Common myeloid progenitor, CD34-positive (primary cell): ENCODE measurements at regions not wholly inside any gene's neighbourhood (a gene's known extent, or its start where the extent isn't known, plus 50 kb on each side); places are given as distances from the start of the nearest gene placed in this dataset.
"Not testable (repeated sequence)": the region's sequence is repeated elsewhere in the genome, so short reads cannot be mapped to it uniquely, and the experiment has no call there.

Source experiments
- CTCF ChIA-PET: fragments of 350-600 bp; sonication (Branson Sonifier 250); formaldehyde crosslinking; loops from one replicate; lab custom pipeline; 2021; ENCODE audit warnings: antibody characterized with exemption; lab: Charles Lee
- POLR2A ChIA-PET: fragments of 350-600 bp; sonication (Branson Sonifier 250); formaldehyde crosslinking; loops from one replicate; lab custom pipeline; 2021; ENCODE audit warnings: antibody characterized with exemption; lab: Charles Lee
- DNase-seq, 3 donors: peaks; one replicate each; pipeline versions ENCODE4 v3.0.0 to v3.0.0-alpha.2; 2013
- H3K27ac ChIP-seq, 2 experiments: 1 replicate in 1 of 2; 2 replicates in 1 of 2; pipeline ENCODE4 v1.7.0; 2013; ENCODE audit warnings: inconsistent platforms in 2 of 2, low read length in 2 of 2, mild to moderate bottlenecking in 2 of 2, low read depth in 1 of 2, moderate library complexity in 1 of 2; ENCODE audit not compliant: severe bottlenecking in 2 of 2, insufficient read depth in 1 of 2, poor library complexity in 1 of 2
- H3K27me3 ChIP-seq, 5 experiments: replicated peaks in 2 of 5; 1 replicate in 3 of 5; 2 replicates in 2 of 5; pipeline versions ENCODE4 v1.6.1 to v1.7.0; 2013; ENCODE audit warnings: low read length in 4 of 5, mild to moderate bottlenecking in 2 of 5, moderate library complexity in 2 of 5, inconsistent platforms in 1 of 5; ENCODE audit not compliant: insufficient read depth in 5 of 5, control insufficient read depth in 4 of 5
- H3K36me3 ChIP-seq, 4 experiments: 1 replicate in 2 of 4; 2 replicates in 2 of 4; pipeline versions ENCODE4 v1.6.1 to v1.7.0; 2013; ENCODE audit warnings: low read length in 3 of 4, control low read depth in 1 of 4, mild to moderate bottlenecking in 1 of 4; ENCODE audit not compliant: control insufficient read depth in 4 of 4, insufficient read depth in 4 of 4
- H3K4me1 ChIP-seq, 4 experiments: 1 replicate in 3 of 4; 2 replicates in 1 of 4; pipeline versions ENCODE4 v1.6.1 to v1.7.1; 2013; ENCODE audit warnings: low read length in 3 of 4, mild to moderate bottlenecking in 3 of 4, control low read depth in 1 of 4, inconsistent platforms in 1 of 4, moderate library complexity in 1 of 4; ENCODE audit not compliant: control insufficient read depth in 4 of 4, insufficient read depth in 4 of 4; ENCODE audit errors: control extremely low read depth in 1 of 4
- H3K4me3 ChIP-seq, 7 experiments: 1 replicate in 4 of 7; 2 replicates in 3 of 7; pipeline versions ENCODE4 v1.5.1 to v1.7.0; 2013; ENCODE audit warnings: mild to moderate bottlenecking in 7 of 7, low read length in 6 of 7, moderate library complexity in 6 of 7, inconsistent platforms in 2 of 7, low read depth in 2 of 7, control low read depth in 1 of 7; ENCODE audit not compliant: insufficient read depth in 4 of 7, control insufficient read depth in 1 of 7; ENCODE audit errors: extremely low read depth in 1 of 7
- H3K9me3 ChIP-seq, 5 experiments: 1 replicate in 4 of 5; 2 replicates in 1 of 5; pipeline versions ENCODE4 v1.6.1 to v1.7.1; 2013; ENCODE audit warnings: low read length in 4 of 5, mild to moderate bottlenecking in 2 of 5, inconsistent platforms in 1 of 5, low read depth in 1 of 5, moderate library complexity in 1 of 5; ENCODE audit not compliant: control insufficient read depth in 4 of 5, insufficient read depth in 2 of 5; ENCODE audit errors: control extremely low read depth in 1 of 5
- WGBS: methylation state at CpG from one replicate; pipeline ENCODE4 v1.1.5; 2013; ENCODE audit not compliant: insufficient coverage; 5-methylcytosine and 5-hydroxymethylcytosine counted together

DNA sequence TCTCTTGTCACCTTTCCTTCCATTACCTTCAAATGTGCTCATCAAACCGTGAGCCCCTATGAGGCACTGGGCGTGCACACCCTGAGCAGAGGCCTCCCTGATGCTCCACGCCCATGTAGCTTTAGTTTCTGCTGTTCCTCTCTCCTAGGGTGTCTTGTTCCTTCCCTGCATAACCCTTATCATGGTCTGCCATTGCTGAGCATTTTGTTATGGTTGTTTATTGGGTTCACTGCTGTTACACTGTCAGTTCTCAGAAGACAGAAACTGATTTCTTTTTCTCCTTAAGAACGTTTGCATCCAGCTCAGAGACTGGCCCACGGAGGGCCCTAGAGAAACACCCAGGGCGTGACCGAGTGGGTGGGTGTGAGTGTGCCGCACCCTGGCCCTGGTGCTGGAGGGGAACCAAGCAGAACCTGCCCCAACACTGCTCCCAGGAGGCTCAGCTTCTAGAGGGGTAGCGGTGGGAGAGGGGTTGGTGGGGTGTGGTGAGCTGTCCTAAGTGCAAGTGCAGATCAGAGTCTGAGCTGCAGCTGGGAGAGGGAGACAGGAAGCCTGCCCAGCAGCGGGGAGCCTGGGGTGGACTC, 61.4 kb upstream of the URI1 start:
- ChIA-PET CTCF (interaction anchor here (0.6 to 1.5 kb wide), 2 partner anchors 121 to 770 kb away, joined by 3 to 5 read pairs; no protein-coding TSS in a partner anchor), POLR2A (interaction anchor here (0.5 to 0.7 kb wide), 2 partner anchors 8 to 202 kb away, joined by 3 to 4 read pairs; no protein-coding TSS in a partner anchor)
- no peaks in the 10 kb centered on the region for H3K27me3 ChIP-seq
- peaks cover 0 to 5% (median 2%) of the 10 kb centered on the region in 4 experiments for H3K4me1 ChIP-seq
- H3K27ac ChIP-seq: no peak overlapping the region
- no peaks in the 10 kb centered on the region for H3K36me3 ChIP-seq
- no peak for DNase-seq
- no peaks in the 10 kb centered on the region for H3K9me3 ChIP-seq
- no peak overlapping the region for H3K4me3 ChIP-seq
- WGBS: 86% methylated on average over 2 of the region's 10 CpGs

DNA sequence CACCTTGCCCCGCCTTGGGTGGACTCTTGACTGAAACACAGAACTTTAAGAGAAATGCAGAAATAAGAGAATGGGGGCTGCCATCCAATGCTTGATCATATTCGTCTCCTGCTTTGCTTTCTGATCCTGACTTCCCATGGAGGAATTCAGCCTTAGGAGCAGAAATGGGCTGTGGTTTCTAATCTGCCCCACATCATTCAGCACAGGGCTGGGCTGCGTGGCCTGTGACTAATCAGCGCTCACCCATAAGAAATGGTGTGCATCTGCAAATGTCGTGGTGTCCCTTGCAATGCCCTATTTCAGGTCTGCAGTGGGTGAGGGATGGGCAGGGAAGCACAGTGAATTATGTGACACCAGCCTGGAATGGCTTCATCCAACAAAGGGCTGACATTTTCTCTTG, 60.7 kb upstream of the URI1 start:
- H3K4me3 ChIP-seq: no peak overlapping the region
- DNase-seq: no peak
- no peaks in the 10 kb centered on the region for H3K27me3 ChIP-seq
- CTCF ChIA-PET: no interaction called here
- H3K27ac ChIP-seq: no peak overlapping the region
- peaks cover 0 to 12% (median 10%) of the 10 kb centered on the region in 4 experiments for H3K4me1 ChIP-seq
- H3K36me3 ChIP-seq: no peaks in the 10 kb centered on the region
- WGBS: 86% methylated on average over 5 of the region's 5 CpGs
- H3K9me3 ChIP-seq: no peaks in the 10 kb centered on the region
- POLR2A ChIA-PET: no interaction called here

DNA sequence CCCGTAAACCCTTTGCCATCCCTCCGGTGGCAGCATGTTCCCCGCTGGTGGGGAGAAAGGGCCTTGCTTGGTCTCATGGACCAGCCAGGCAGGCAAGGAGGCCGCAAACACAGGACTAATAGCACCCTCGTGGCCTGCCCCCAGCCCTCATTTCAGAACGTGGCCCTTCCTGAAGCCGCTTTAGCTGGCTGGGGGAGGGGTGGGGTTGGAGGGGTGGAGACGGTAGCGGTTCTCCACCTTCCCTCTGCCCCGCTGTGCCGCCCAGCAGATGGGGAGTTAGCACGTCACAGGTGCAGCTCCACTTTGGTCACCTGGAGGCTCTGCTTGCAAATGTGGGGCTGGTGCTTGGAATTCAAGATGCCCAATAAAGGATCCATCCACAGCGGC, 59.3 kb upstream of the URI1 start:
- DNase-seq: no peak
- WGBS: 100% methylated on average over 7 of the region's 13 CpGs
- CTCF ChIA-PET: interaction anchor here (0.9 to 1.5 kb wide), 3 partner anchors 9 to 24 kb away, joined by 3 to 6 read pairs (median 3); no protein-coding TSS in a partner anchor
- no peaks in the 10 kb centered on the region for H3K27me3 ChIP-seq
- POLR2A ChIA-PET: no interaction called here
- no peaks in the 10 kb centered on the region for H3K9me3 ChIP-seq
- H3K27ac ChIP-seq: no peak overlapping the region
- peaks cover 0 to 24% (median 22%) of the 10 kb centered on the region in 4 experiments for H3K4me1 ChIP-seq
- no peak overlapping the region for H3K4me3 ChIP-seq
- no peaks in the 10 kb centered on the region for H3K36me3 ChIP-seq

DNA sequence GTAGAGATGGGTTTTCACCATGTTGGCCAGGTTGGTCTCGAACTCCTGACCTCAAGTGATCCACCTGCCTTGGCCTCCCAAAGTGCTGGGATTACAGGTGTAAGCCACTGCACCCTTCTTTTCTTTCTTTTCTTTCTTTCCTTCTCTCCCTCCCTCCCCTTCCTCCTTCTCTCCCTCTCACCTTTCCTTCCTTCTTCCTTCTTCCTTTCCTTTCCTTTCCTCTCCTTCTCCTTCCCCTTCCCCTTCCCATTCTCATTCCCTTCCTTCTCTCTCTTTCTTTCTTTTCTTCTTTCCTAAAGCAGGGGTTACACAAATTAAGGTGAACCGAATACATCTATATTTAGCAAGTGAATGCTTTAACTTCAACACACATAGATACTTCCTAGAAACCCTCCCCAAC, 58.0 kb upstream of the URI1 start:
- ChIA-PET CTCF (no interaction called here), POLR2A (interaction anchor here (0.6 kb wide), 1 partner anchor 9 kb away, joined by 3 read pairs; no protein-coding TSS in a partner anchor)
- no peaks in the 10 kb centered on the region for H3K27me3 ChIP-seq
- no peaks in the 10 kb centered on the region for H3K36me3 ChIP-seq
- H3K27ac ChIP-seq: no peak overlapping the region
- no peak for DNase-seq
- WGBS: 88% methylated on average over 1 of the region's 2 CpGs
- no peaks in the 10 kb centered on the region for H3K9me3 ChIP-seq
- peaks cover 3 to 29% (median 27%) of the 10 kb centered on the region in 4 experiments for H3K4me1 ChIP-seq
- no peak overlapping the region for H3K4me3 ChIP-seq

DNA sequence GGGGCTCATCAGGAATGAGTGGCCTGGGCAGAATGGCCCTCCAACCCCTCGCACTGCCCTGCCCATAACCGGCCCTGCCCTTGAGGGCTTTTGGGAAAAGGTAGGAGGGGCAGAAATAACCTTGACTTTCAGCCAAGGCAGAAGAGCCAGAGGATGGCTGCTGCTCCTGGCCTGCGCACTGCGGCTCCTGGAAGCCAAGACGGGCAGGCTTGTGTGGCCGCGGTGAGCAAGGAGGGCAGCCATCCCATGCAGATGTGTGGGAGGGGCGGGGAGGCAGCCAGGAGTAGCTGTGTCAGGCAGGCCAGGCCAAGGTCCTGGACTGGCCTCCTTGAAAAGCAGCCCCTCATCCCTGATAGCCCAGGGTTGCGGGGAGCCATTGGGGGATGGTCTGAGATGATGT, 57.6 kb upstream of the URI1 start:
- ChIA-PET CTCF (interaction anchor here (0.6 kb wide), 1 partner anchor 39 kb away, joined by 3 read pairs; no protein-coding TSS in a partner anchor), POLR2A (no interaction called here)
- no peak overlapping the region for H3K4me3 ChIP-seq
- H3K9me3 ChIP-seq: no peaks in the 10 kb centered on the region
- no peak for DNase-seq
- 100% methylated on average over 9 of the region's 9 CpGs for WGBS
- H3K4me1 ChIP-seq: peaks cover 3 to 29% (median 27%) of the 10 kb centered on the region in 4 experiments
- H3K27me3 ChIP-seq: no peaks in the 10 kb centered on the region
- H3K36me3 ChIP-seq: no peaks in the 10 kb centered on the region
- no peak overlapping the region for H3K27ac ChIP-seq

DNA sequence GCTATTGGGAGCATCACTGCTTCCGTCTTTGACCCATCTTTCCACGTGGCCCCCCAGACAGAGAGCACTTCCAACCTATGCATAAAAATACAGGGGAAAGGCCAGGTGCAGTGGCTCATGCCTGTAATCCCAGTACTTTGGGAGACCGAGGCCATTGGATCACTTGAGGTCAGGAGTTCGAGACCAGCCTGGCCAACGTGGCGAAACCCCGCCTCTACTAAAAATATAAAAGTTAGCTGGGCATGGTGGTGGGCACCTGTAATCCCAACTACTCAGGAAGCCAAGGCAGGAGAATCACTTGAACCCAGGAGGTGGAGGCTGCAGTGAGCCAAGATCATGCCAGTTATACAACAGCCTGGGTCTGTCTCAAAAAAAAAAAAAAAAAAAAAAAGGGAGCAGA, 55.9 kb upstream of the URI1 start:
- H3K4me3 ChIP-seq, DNase-seq, H3K9me3 ChIP-seq, H3K36me3 ChIP-seq, H3K27me3 ChIP-seq, H3K27ac ChIP-seq: not testable (repeated sequence)
- 100% methylated on average over 2 of the region's 7 CpGs for WGBS
- CTCF ChIA-PET: interaction anchor here (0.7 to 3.7 kb wide), 7 partner anchors 10 to 145 kb away, joined by 3 to 11 read pairs (median 8); no protein-coding TSS in a partner anchor
- H3K4me1 ChIP-seq: peaks cover 3 to 32% (median 27%) of the 10 kb centered on the region in 4 experiments
- POLR2A ChIA-PET: interaction anchor here (0.6 kb wide), 1 partner anchor 40 kb away, joined by 5 read pairs; no protein-coding TSS in a partner anchor

DNA sequence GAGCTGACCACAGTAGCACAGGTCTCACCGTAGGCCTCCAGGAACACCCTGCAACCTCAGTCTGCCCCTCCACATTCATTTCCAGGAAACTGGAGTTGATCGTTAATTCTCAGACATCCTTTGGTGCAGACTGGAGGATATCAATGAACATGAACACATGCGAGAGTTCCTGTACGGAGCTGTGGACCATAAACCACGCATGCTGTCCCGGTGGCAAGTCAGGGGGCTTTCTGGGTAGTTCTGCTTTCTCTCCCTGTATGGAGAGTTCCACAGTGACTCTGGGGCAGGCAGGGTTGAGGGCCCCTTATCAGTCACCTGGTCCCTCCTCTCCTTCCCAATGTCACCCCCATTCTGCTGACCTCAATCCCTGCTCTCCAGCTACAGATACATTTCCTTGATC, 55.5 kb upstream of the URI1 start:
- Histone ChIP-seq H3K4me1 (peaks cover 3 to 32% (median 27%) of the 10 kb centered on the region in 4 experiments), H3K9me3 (no peaks in the 10 kb centered on the region), H3K4me3 (no peak overlapping the region), H3K36me3 (no peaks in the 10 kb centered on the region), H3K27ac (no peak overlapping the region), H3K27me3 (no peaks in the 10 kb centered on the region)
- WGBS: 6% methylated on average over 6 of the region's 6 CpGs
- DNase-seq: peak; percentile 23 to 84 (median 76)
- POLR2A ChIA-PET: interaction anchor here (0.6 to 1.5 kb wide), 2 partner anchors 40 to 55 kb away, joined by 5 to 9 read pairs; partner anchors contain the start of gene URI1
- CTCF ChIA-PET: interaction anchor here (0.9 to 3.7 kb wide), 6 partner anchors 10 to 145 kb away, joined by 4 to 11 read pairs (median 8); no protein-coding TSS in a partner anchor
